Ureter (tissue), 1 donor: ENCODE measurements at regions not wholly inside any gene's neighbourhood (a gene's known extent, or its start where the extent isn't known, plus 50 kb on each side); places are given as distances from the start of the nearest gene placed in this dataset.
"Not testable (repeated sequence)": the region's sequence is repeated elsewhere in the genome, so short reads cannot be mapped to it uniquely, and the experiment has no call there.

Experiments used
- DNase-seq: peaks from one replicate; pipeline ENCODE4 v3.0.0-alpha.2; 2020; ENCODE audit warnings: low spot score
- donor health status: DM: yes; HTN: yes; CAD: no.

DNA sequence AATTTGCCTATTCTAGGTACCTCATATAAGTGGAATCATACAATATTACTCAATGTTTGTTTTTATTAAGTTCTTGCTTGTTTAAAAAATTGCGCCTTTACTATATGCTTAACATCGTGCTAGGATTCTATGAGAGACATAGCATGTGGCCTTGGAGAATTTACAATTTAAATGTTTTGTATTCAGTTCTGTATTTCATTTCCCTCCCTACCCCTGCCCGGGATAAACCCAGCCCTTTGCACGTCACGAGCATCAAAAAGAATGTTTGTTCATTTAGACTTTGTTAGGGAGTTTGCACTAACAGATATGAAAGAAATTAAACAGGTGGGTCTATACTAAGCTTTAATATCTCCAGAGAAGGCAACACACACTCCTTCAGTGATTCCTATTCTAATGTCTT lies 75.7 kb downstream of the C18orf54 start:
- no peak for DNase-seq

DNA sequence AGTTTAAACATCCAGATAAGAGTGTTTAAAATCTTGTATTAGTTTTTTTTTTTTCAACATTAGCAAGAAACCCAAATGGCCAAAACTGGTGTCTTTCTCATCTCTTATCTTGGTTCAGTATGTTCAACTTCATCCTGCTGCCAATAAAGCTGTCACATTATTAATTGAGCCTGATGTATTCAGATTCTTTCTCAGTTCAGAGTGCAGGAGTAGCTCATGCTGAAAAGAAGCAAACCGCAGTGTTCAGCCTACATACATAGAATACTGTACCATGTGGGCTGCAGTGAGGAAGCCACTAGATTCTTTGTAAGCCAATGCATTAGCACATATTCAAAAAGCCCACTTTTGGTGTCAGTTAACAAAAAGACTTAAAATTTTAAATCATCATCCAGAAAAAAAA lies 76.2 kb downstream of the C18orf54 start:
- DNase-seq = no peak

DNA sequence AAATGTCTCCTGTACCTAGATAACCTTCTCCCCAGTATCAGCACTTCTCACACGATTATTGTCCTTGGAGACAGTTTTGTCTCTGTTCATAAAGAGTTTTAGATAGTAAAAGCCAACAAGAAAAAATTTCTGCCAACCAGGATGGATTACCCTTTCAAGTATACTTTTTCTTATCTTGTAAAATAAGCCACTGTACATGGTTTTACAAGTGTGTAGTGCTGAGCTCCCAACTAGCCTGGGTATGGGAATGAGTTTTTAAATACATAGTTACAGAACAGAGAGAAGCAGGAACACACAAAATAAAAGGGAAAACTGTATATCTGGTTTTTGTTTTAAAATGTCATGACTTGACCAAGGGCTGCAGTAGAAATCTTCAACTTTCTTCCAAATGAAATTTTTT lies 76.7 kb downstream of the C18orf54 start:
- DNase-seq = no peak

DNA sequence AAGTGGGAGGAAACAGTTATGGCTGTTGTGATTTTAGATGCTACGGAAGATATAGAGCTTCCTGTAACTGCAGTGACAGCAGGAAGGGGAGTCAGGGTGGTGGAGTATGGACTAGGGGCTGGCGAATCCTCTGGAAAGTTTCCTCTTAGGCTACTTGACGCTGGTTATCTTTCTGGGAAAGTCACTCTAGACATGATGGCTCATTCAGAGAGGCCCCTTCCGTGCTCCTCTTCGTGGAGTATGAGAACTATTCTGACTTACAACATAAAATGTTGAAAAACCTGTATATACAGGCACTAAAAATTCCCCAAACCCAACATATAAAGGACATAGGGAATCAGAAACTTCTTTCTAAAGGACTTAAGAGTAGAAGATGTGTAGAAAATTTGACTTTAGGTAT lies 78.8 kb downstream of the C18orf54 start:
- no peak for DNase-seq

DNA sequence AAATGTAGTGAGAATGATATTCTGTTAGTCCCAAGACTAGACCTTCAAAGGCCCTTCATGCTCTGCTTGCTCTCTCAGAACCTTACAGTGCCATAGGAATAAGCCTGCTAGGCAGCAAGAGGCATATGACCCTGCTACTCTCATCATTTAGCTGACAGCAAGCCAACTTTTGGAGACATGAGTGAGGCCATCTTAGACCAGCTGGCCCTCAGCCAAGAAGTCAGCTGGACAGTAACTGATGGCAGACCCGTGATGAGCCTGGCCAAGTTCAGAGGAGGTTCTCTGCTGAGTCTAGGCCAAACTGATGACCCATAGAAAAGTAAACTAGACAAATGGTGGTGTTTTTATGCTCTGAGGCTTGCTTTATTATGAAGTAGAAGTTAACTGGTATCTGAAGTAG lies 82.6 kb downstream of the C18orf54 start:
- no peak for DNase-seq

DNA sequence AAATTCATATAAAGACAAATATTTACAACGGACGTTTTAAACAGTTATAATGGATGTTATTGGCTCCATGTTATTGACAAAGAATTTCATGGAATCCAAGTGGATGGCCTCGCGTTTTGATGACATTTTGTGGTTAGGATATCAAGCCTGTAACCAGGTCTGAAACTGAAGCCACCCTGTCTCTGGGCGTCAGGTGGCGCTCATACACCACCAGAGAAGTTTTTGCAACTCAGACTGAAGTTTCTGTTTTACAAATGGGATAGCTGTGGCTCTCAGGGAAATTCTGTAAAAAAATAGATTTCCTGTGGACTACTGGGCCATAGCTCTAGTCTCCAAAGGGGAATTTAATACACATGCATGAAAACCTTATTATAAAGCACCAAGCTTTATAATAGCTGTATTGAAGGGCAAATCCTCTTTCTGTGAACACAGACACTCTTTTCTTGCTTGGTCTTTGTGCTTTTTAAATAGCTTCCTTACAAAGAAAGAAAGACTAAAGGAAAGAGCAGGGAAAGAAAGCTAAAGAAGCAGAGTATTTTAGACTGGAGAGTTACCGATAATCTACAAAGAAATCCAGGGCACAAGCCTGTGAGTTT lies 86.7 kb downstream of the C18orf54 start:
- peak; percentile 55 for DNase-seq

DNA sequence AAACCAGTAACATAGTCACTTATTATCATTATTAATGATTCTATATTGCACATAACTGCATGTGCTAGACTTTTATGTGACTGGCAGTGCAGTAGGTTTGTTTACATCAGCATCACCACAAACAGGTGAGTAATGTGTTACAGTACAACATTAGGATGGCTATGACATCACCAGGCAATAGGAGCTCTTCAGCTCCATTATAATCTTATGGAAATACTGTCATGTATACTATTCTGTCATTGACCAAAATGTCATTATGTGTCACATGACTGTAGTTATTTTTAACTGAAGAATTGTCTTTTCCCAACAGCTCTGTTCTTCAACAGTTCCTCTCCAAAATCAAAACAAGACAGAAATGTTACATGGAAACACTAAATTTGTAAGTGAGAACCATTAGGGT lies 96.3 kb downstream of the C18orf54 start:
- DNase-seq = no peak

DNA sequence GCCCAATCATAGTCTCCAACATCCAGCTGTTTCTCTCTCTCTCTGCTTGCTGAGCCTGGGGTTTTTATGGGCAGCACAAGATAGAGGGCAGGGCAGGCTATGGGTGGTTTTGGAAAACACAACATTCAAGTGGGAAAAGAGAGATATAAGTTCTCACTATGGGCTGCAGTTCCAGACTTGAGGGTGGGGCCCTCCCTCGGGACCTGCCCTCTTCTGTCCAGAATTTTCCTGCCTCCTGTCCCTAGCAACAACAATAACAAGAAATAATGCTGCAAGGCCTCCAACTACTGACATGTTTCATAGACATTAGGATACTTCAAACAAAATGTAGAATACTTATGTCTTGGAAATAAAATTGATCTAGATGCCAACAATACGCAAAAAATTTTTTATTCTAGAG lies 107.8 kb downstream of the C18orf54 start:
- no peak for DNase-seq

DNA sequence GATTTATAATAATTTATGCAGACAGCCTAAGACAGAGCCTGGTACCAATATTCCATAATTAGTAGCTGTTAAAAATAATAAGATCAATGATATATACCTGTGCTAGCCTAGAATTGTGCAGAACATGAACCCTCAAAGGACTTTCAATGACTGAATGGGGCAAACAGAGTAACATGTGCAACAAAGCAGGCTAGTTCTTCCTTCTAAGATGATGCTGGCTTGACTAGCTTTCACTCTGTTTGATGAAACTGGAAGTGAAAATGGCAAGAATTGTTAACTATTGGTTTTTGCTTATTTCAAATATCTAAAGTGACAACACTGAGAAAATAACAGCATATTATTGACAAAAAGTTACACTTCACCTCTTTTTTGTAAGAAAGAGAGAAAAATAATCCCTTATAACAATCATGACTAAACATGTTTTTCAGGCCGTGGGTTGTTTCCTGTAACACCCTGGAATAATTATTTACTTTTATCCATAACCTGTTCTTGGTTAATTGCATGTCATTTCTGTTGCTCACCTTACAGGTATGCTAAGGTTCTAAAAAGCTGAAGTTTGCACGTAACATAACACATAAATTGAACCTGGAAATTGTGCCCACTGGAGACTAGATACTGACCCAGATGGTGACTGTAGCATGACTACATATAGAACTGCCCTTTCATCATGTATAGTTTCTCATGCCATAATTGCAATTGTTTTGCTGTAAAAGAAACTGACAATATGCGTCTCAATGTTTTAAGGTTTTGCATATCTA lies 108.7 kb downstream of the C18orf54 start:
- DNase-seq = no peak

DNA sequence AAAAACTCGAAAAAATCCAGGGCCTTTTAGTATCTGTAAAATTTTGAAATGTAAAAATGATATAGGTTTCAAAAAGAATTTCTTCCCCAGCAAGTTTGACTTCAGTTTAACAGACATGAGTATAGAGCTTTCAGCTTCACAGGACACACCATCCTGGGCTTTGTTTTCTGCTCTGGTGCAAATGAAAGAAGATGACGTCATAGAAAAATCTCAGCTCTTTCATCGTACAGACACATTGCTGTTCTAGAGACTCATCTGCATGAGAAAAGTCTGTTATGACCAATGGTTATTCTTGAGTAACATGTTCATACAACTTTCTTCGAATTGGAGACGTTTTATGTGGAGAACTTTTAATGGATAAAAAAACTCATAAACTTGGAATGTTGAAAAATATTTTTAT lies 111.7 kb upstream of the DYNAP start:
- no peak for DNase-seq

DNA sequence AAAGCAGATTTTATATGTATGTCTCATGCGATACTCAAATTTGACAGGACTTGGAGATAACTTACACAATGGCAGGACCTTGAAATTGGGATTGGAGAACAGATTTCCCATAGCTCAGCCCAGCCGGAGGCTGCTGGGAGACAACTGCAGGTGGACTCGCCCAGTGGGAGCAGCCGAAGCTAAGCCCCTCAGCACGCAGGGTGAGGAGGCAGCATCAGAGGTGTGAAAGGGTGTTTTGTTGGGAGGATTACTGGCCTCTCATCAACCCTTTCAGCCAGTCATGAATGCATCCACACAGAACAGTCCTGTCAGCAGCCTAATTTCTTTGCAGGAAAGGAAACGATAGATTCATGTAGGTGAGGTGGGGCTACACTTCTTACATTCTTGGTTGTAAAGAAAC lies 110.4 kb upstream of the DYNAP start:
- DNase-seq = no peak

DNA sequence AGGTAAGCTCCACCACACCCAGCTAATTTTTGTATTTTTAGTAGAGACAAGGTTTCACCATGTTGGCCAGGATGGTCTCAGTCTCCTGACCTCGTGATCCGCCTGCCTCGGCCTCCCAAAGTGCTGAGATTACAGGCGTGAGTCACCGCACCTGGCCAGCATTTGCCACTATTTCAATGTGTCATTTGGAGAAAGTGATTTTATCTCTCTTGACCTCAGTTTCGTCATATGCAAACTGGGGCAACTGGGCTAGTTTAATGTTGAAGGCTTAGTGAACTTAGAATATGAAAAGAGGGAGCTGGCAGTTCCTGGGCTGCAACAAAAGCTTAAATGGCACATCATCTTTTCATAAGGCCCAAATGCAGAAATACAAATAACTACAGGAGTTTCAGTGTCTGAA lies 88.6 kb upstream of the DYNAP start:
- not testable (repeated sequence) for DNase-seq

DNA sequence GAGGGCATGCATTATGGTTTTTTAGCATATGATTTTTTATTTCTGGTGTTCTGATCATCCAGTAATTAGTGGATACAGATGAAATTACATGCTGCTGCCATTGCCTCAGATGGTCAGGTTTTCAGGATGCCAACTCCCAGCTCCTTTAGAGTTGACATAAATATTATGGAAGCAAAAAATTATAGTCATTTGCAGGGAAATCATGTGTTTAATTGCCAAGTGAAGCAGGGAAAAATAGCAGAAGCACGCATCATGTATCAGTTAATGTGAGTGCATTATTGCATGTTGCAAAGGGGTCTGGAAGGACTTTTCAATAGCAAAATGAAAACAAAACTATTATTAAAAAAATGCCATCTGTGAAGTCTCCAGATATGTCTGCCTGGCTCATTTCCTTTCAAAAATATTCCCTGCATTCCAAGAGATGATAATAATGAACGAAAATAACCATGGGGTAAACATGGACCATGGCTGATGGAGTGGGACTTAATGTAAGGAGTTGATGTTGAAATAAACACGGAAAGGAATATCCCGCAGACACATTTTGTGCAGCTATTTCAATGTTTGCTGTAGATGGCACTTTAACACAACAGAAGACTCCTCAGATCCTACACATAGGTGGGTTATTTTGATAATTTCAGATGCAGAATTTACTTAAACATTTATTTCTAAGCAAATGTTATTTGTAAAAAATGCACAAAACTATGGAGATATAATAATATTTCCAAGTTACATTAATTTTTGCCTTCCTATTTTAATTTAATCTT lies 87.7 kb upstream of the DYNAP start:
- no peak for DNase-seq

DNA sequence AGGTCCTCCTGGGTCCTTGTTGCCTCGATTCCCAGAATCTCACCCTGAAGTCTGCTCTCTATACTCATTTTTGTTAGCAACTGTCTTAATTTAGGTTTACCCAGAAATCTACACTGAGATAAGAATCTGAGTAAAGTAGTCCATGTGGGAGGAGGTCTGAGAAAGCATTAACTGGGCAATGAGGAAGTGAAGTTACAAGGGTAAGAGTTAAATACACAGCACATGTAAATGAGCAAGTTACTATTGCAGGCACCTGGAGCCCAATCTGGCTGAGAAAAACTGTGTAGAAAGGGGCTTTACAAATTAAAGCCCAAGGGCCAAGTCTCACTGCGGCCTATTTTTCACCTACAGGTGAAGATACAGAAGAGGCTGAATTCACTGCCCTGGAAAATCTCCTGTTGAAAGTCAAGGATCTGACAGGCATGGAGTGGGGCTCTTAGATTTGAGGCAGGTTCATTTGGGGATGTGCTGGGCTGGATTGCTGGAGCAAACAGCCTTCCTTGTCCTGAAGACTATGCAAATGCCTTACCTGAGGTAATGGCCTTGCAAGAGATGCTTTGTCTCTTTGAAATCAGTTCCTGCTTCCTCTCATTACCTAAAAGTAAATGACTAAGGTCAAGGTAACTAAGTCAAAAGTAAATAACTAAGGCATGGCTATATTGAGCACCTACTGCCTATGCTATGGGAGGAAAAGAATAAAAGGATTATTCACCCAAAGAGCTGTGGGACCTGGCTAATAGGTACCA lies 84.4 kb upstream of the DYNAP start:
- DNase-seq = no peak

DNA sequence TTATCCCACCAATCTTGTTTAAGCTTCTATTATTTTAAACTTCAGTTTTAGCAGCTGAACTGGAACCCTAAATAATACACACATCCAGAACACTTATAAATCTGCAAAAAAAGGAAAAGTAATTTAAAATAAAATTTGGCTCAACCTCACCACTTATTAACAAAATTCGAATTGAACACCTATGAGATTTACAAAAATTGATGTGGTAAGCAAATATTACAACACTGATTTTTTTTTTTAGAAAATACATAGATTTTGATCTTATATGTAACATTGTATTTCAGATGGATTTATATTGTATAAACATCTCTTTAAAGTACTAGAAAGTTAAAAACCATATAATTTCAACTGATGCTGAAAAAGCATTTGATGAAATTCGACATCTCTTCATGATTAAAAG lies 81.3 kb upstream of the DYNAP start:
- DNase-seq = no peak

DNA sequence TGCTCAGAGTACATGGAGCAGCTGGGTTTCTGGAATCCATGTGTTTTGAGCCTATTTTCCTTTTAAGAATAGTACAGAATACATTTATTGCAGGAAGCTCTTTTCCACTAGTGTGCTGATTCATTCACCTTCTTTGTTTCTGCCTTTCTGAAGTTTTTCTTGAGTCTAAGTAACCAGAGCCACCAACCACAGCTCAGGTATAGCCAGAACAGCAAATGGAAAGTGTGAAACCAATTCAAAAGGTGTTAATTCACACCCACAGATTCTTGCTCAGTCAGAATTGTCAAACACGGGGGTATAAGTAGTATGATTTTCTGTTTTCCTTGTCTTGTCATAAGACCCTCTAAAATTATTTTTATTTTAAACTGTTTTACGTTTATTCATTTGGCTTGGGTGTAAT lies 75.9 kb upstream of the DYNAP start:
- no peak for DNase-seq

DNA sequence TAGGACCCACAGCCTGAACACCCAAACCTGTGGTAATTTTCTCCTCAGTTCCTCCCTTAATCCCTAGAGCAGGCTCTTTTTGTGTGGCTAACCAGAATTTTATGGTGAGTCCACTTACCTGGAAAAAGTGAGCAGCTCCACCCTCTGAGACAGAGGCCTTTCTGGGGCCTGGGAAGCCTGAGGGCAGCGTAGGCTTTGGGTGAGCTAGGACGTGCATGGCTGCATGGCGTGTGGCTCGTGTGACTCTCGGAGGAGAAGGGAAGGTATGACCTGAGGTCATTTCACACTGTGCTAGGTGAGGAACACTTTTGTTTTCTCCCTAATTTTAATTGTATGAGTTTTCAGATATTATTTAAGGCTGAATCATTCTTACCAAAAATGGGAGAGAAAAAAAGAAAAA lies 73.5 kb upstream of the DYNAP start:
- no peak for DNase-seq

DNA sequence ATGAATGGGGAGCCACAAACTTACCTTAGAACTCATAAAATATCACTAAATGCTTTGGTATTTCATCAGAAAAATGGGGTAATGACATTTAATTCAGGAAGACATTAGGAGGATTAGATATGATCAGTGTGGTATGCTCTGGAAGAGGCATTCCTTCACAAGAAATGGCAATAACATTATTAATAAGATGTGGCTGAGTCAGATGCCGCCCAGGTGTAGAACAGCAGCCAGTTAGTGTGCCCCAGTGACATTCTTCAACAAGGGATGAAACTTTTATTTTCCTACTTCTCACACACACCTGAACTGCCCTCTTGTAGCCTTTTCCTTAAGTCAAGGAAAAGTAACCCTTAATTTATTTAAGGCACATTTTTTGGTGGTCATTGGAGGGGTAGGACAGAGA lies 69.2 kb upstream of the DYNAP start:
- DNase-seq = no peak

DNA sequence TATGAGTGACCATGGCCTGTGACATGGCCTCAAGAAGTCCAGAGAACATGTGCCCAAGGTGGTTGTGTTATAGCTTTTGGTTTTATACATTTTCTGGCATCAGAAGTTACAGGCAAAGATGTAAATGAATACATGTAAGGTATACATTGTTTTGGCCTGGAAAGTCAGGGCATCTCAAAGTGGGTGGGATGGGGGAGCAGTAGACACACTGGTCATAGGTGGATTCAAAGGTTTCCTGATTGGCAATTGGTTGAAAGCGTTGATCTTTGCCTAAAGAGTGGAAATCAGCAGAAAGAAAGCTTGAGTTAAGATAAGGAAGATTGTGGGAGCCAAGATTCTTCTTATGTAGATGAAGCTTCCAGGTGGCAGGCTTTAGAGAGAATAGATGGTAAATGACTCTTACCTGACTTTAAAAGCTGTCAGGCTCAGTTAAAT lies 62.1 kb upstream of the DYNAP start:
- no peak for DNase-seq

DNA sequence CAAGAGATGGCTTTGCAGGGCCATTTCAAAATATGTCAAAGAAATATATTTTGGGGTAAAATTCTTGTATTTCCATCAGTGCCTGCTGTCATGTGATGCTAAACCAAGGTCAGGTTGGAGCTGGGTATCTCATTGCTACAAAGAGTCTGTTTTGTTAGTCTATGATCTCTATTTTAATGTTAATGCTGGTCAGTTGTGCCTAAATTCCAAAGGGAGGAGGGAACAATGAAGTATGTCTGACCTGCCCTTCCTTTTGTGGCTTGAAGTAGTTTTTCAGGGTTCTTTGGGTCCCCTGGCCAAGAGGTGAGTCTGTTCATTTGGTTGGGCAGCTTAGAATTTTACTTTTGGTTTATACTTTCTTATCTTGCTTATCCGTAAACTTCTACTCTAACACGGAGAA lies 61.6 kb upstream of the DYNAP start:
- no peak for DNase-seq

DNA sequence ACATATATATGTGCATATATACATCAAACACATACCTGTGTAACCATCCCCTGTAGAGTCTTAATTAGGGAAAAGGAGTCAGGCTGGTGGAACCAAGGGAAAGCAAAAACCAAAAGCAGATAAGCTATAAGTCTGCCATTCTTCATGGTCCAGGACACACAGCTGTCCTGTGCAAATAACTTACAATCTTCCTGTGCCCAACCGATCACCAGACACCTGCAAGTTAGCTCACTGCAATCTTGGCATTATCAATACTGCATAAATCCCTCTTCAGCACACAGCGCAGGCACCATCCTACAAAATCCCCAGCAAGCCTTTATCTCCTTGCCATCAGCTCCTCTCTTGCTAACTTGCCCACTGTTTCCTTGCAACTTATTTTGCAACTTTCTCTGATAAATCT lies 60.8 kb upstream of the DYNAP start:
- DNase-seq = no peak

DNA sequence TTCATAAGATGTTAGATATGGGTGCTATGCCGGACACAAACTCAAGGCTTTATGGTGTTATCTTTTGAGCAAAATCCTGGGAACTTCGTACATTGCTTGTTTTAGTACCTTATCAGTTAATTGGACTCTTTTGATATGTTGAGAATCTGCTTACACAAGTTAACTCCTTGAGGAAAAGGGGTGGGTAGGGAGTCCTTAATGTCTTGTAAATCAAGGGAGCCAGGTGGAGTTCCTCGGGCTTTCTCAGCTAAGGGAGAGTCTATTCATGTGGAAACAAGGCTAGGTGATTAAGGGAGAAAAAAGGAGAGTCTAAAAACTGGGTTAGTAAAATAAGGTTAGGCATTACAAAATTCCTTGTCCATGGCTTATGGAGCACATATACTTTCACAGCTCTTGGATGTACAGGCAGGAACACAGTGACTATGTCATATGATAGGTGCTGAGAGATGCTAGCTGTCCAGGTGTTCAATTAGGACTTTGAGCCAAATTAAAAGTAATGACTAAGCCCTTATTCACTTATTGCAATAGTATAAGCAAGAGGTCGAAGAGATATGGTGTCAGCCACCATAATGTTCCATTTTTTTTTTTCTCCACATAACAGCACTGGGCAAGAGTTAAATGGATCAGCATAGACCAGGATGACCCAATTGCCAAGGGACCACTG lies 59.5 kb upstream of the DYNAP start:
- no peak for DNase-seq
